Progenitor cell of endocrine pancreas (in vitro differentiated cells): ENCODE measurements at regions not wholly inside any gene's neighbourhood (a gene's known extent, or its start where the extent isn't known, plus 50 kb on each side); places are given as distances from the start of the nearest gene placed in this dataset.
"Not testable (repeated sequence)": the region's sequence is repeated elsewhere in the genome, so short reads cannot be mapped to it uniquely, and the experiment has no call there.

ENCODE experiments used
- DNase-seq: peaks from one replicate; pipeline ENCODE4 v3.0.0; 2021; ENCODE audit warnings: low spot score; ENCODE audit not compliant: unreplicated experiment
- H3K27ac Mint-ChIP-seq: 2 replicates; pipeline ENCODE4 v1.8.0; 2021; ENCODE audit warnings: mild to moderate bottlenecking, moderate library complexity, mixed read lengths
- H3K27me3 Mint-ChIP-seq: 2 replicates; pipeline ENCODE4 v1.8.0; 2021; ENCODE audit warnings: mixed read lengths
- H3K36me3 Mint-ChIP-seq: 2 replicates; pipeline ENCODE4 v1.8.0; 2022; ENCODE audit warnings: mixed read lengths; ENCODE audit not compliant: insufficient read depth
- H3K4me1 Mint-ChIP-seq: 2 replicates; pipeline ENCODE4 v1.8.0; 2021; ENCODE audit warnings: low read depth, mixed read lengths
- H3K4me3 Mint-ChIP-seq: 2 replicates; pipeline ENCODE4 v1.8.0; 2021; ENCODE audit warnings: low read depth, mild to moderate bottlenecking, moderate library complexity, mixed read lengths
- H3K9me3 Mint-ChIP-seq: 2 replicates; pipeline ENCODE4 v1.8.0; 2021; ENCODE audit warnings: low read depth, mixed read lengths
- TF ChIP-seq, protein P1 (sequence below): fragments of 200-600 bp; sonication (generic); IDR thresholded peaks from one replicate; pipeline ENCODE4 v1.5.0; 2021; ENCODE audit warnings: antibody characterized with exemption, mild to moderate bottlenecking; ENCODE audit not compliant: unreplicated experiment

DNA sequence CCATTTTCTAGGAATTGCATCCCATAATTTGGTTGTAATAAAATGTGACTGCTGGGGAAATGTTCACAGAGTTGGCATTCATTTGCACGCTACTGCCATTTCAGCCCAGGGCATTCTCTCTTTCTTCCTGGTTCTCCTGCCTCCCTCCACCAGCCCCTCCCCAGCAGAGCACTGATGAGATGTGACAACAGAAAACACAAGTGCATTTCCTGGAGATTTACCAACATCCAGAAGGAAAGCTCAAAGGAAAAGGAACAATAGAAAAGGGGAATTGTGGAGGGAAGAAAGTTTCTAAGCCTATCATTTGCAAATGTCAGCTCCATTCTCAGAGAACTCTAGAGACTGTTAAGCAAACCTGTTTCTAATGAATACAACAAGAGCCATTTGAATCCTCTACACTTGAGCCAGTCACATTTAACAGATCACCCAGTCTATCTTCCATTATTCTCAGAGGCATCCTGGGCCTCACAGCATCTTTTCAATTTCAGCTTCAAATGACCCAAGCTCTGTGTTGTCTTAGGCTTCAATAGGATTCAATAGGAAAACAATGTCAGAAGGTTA is 395.6 kb upstream of the PBX1 start:
- Mint-ChIP-seq H3K27ac (no peak overlapping the region), H3K4me3 (no peak overlapping the region), H3K27me3 (no peaks in the 10 kb centered on the region), H3K9me3 (peaks cover 6% of the 10 kb centered on the region), H3K4me1 (no peaks in the 10 kb centered on the region), H3K36me3 (peaks cover 1% of the 10 kb centered on the region)
- no peak for DNase-seq
- TF ChIP-seq, protein P1, sequence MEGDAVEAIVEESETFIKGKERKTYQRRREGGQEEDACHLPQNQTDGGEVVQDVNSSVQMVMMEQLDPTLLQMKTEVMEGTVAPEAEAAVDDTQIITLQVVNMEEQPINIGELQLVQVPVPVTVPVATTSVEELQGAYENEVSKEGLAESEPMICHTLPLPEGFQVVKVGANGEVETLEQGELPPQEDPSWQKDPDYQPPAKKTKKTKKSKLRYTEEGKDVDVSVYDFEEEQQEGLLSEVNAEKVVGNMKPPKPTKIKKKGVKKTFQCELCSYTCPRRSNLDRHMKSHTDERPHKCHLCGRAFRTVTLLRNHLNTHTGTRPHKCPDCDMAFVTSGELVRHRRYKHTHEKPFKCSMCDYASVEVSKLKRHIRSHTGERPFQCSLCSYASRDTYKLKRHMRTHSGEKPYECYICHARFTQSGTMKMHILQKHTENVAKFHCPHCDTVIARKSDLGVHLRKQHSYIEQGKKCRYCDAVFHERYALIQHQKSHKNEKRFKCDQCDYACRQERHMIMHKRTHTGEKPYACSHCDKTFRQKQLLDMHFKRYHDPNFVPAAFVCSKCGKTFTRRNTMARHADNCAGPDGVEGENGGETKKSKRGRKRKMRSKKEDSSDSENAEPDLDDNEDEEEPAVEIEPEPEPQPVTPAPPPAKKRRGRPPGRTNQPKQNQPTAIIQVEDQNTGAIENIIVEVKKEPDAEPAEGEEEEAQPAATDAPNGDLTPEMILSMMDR = no peak

DNA sequence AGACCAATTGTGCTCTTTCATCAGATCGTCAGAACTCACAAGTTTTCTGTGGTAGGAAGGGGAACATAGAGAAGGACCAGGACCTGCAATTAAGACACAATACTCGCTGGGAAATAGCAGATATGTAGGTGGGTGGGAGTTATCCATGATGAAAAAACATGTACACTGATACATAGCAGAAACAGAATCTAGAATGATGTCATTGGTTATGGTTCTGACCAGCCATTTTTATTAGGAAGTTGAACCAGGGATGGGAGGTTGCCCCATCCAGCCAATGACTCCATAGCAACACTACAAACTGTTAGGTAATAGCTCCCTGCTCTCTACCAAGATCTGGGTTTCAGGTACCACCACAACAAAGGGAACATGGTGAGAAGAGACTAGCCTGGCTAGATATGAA is 393.5 kb upstream of the PBX1 start:
- Mint-ChIP-seq H3K4me1 (no peaks in the 10 kb centered on the region), H3K27ac (no peak overlapping the region), H3K9me3 (peaks cover 12% of the 10 kb centered on the region), H3K27me3 (no peaks in the 10 kb centered on the region), H3K36me3 (peaks cover 1% of the 10 kb centered on the region), H3K4me3 (no peak overlapping the region)
- TF ChIP-seq, protein P1 = no peak
- no peak for DNase-seq

GRCh38 chr1:164166454-164166853 is 392.5 kb upstream of the PBX1 start:
- not testable (repeated sequence) for DNase-seq, H3K27me3 Mint-ChIP-seq, H3K27ac Mint-ChIP-seq, H3K4me1 Mint-ChIP-seq, H3K36me3 Mint-ChIP-seq, H3K4me3 Mint-ChIP-seq
- H3K9me3 Mint-ChIP-seq = peaks cover 12% of the 10 kb centered on the region
- TF ChIP-seq, protein P1 = peak; percentile 31

DNA sequence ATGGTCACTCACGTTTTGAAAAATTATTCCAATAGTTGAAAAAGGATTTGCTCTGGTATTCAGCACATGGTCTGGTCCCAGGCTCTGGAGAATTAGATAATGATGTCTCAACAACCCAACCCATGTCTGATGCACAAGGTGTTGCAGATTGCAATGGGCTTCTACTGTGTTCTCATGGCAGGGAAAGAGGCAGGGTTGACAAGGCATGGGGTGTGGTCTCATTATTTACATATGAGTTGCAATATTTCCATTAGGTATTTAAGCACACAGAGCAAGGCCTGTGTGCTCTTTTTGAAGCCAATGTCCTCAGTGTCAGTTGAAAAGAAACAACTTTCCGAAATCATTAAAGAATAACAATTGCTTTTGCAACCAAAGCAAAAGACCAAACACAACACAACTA is 381.9 kb upstream of the PBX1 start:
- H3K4me1 Mint-ChIP-seq = no peaks in the 10 kb centered on the region
- H3K4me3 Mint-ChIP-seq = no peak overlapping the region
- H3K27me3 Mint-ChIP-seq = peaks cover 7% of the 10 kb centered on the region
- no peaks in the 10 kb centered on the region for H3K9me3 Mint-ChIP-seq
- H3K36me3 Mint-ChIP-seq = no peaks in the 10 kb centered on the region
- DNase-seq = no peak
- TF ChIP-seq, protein P1 = no peak
- no peak overlapping the region for H3K27ac Mint-ChIP-seq

GRCh38 chr1:164180824-164181223 is 378.2 kb upstream of the PBX1 start:
- Mint-ChIP-seq H3K4me3 (no peak overlapping the region), H3K27ac (no peak overlapping the region), H3K27me3 (peaks cover 7% of the 10 kb centered on the region), H3K9me3 (no peaks in the 10 kb centered on the region), H3K36me3 (no peaks in the 10 kb centered on the region), H3K4me1 (no peaks in the 10 kb centered on the region)
- DNase-seq = no peak
- TF ChIP-seq, protein P1 = no peak
